SK-N-SH (cell line): ENCODE measurements at regions not wholly inside any gene's neighbourhood (a gene's known extent, or its start where the extent isn't known, plus 50 kb on each side); places are given as distances from the start of the nearest gene placed in this dataset.

Source experiments
- CTCF ChIA-PET: fragments of 300-600, 350-600 bp; formaldehyde crosslinking; extraction: SDS; loops from one replicate; lab custom pipeline; 2021; lab: Yijun Ruan, JAX
- POLR2A ChIA-PET: fragments of 350-600 bp; sonication (Branson Sonifier 250); formaldehyde crosslinking; extraction: SDS; loops from one replicate; lab custom pipeline; 2020; ENCODE audit warnings: antibody characterized with exemption, inconsistent platforms; lab: Yijun Ruan, JAX
- DNase-seq: peaks from one replicate; pipeline ENCODE4 v3.0.0; 2012
- H2AFZ ChIP-seq: fragments of 200-600 bp; sonication (generic); 2 replicates; pipeline ENCODE4 v1.8.1; 2016; ENCODE audit warnings: antibody characterized with exemption, mild to moderate bottlenecking, low read depth
- H3F3A ChIP-seq: fragments of 200-600 bp; sonication (generic); replicated peaks from 2 replicates; pipeline ENCODE3; 2016; ENCODE audit warnings: antibody characterized with exemption, mild to moderate bottlenecking; ENCODE audit not compliant: insufficient read depth
- H3K27ac ChIP-seq, 2 experiments: fragments of 200-500 bp in 1 of 2; fragments of 200-600 bp in 1 of 2; sonication (Bioruptor generic) in 1 of 2; sonication (generic), shearing (Covaris generic) in 1 of 2; 2 replicates each; pipeline versions ENCODE4 v1.5.1 to v1.6.1; 2014 to 2016; ENCODE audit warnings: low read depth in 2 of 2, inconsistent platforms in 1 of 2, low read length in 1 of 2, mild to moderate bottlenecking in 1 of 2, mixed read lengths in 1 of 2
- H3K27me3 ChIP-seq: fragments of 200-600 bp; sonication (generic), shearing (Covaris generic); 2 replicates; pipeline ENCODE4 v1.6.1; 2016; ENCODE audit warnings: mixed run types; ENCODE audit not compliant: insufficient read depth
- H3K36me3 ChIP-seq, 2 experiments: fragments of 200-500 bp in 1 of 2; fragments of 200-600 bp in 1 of 2; sonication (Bioruptor generic) in 1 of 2; sonication (generic) in 1 of 2; replicated peaks in 1 of 2; 2 replicates each; pipeline versions ENCODE3 to v1.5.1; 2014 to 2016; ENCODE audit warnings: low read length in 1 of 2, mild to moderate bottlenecking in 1 of 2; ENCODE audit not compliant: insufficient read depth in 2 of 2, control insufficient read depth in 1 of 2
- H3K4me1 ChIP-seq, 2 experiments: fragments of 200-500 bp in 1 of 2; fragments of 200-600 bp in 1 of 2; sonication (Bioruptor generic) in 1 of 2; sonication (generic), shearing (Covaris generic) in 1 of 2; 2 replicates each; pipeline versions ENCODE4 v1.5.1 to v1.6.1; 2014 to 2016; ENCODE audit warnings: low read depth in 1 of 2, low read length in 1 of 2, mixed run types in 1 of 2; ENCODE audit not compliant: insufficient read depth in 2 of 2, control insufficient read depth in 1 of 2
- H3K4me2 ChIP-seq: fragments of 200-600 bp; sonication (generic), shearing (Covaris generic); 2 replicates; pipeline ENCODE4 v1.6.1; 2017; ENCODE audit warnings: mixed run types
- H3K4me3 ChIP-seq, 2 experiments: fragments of 200-500 bp in 1 of 2; fragments of 200-600 bp in 1 of 2; sonication (Bioruptor generic) in 1 of 2; sonication (generic), shearing (Covaris generic) in 1 of 2; 2 replicates each; pipeline versions ENCODE4 v1.5.1 to v1.8.1; 2014 to 2016; ENCODE audit warnings: low read depth in 2 of 2, inconsistent platforms in 1 of 2, low read length in 1 of 2, mild to moderate bottlenecking in 1 of 2, mixed read lengths in 1 of 2, moderate library complexity in 1 of 2
- H3K79me2 ChIP-seq: fragments of 200-600 bp; sonication (generic); 2 replicates; pipeline ENCODE4 v1.8.1; 2017; ENCODE audit warnings: mild to moderate bottlenecking; ENCODE audit not compliant: insufficient read depth
- H3K9ac ChIP-seq: fragments of 200-600 bp; sonication (generic); 2 replicates; pipeline ENCODE4 v1.6.1; 2017; ENCODE audit warnings: mixed run types
- H3K9me2 ChIP-seq: fragments of 200-600 bp; sonication (generic); 2 replicates; pipeline ENCODE4 v1.6.1; 2017; ENCODE audit warnings: mixed run types
- H3K9me3 ChIP-seq: fragments of 200-600 bp; sonication (generic); 2 replicates; pipeline ENCODE4 v1.6.1; 2017; ENCODE audit warnings: mixed run types, mild to moderate bottlenecking, moderate library complexity
- H4K20me1 ChIP-seq: fragments of 200-600 bp; sonication (generic); 2 replicates; pipeline ENCODE4 v1.6.1; 2017; ENCODE audit warnings: mild to moderate bottlenecking, mixed run types; ENCODE audit not compliant: insufficient read depth
- ELF1 ChIP-seq: IDR thresholded peaks from 2 replicates; pipeline ENCODE4 v1.4.0; 2012
- FOXJ3 ChIP-seq: sonication (generic); formaldehyde crosslinking; IDR thresholded peaks from 2 replicates; pipeline ENCODE4 v1.5.1; 2020; ENCODE audit warnings: mild to moderate bottlenecking, missing genetic modification reagents
- NFIC ChIP-seq: IDR thresholded peaks from 2 replicates; pipeline ENCODE4 v1.4.0; 2012; ENCODE audit warnings: borderline replicate concordance
- TEAD4 ChIP-seq: IDR thresholded peaks from 2 replicates; pipeline ENCODE4 v1.4.0; 2012; ENCODE audit warnings: mild to moderate bottlenecking, borderline replicate concordance; ENCODE audit not compliant: insufficient read depth
- WGBS: methylation state at CpG from one replicate; pipeline ENCODE4 v1.1.6; 2017; ENCODE audit warnings: low lambda C conversion rate; 5-methylcytosine and 5-hydroxymethylcytosine counted together
- TF ChIP-seq, protein P1 (sequence below): IDR thresholded peaks from 2 replicates; pipeline ENCODE4 v1.4.0; 2012; ENCODE audit warnings: low read depth, borderline replicate concordance
- TF ChIP-seq, protein P2 (sequence below): IDR thresholded peaks from 2 replicates; pipeline ENCODE4 v1.6.1; 2012; ENCODE audit warnings: mild to moderate bottlenecking, low read depth, low read length, moderate library complexity
- TF ChIP-seq, protein P3 (sequence below): IDR thresholded peaks from 2 replicates; pipeline ENCODE4; 2012
- TF ChIP-seq, protein P4 (sequence below): IDR thresholded peaks from 2 replicates; pipeline ENCODE4 v1.4.0; 2012; ENCODE audit warnings: low read depth

DNA sequence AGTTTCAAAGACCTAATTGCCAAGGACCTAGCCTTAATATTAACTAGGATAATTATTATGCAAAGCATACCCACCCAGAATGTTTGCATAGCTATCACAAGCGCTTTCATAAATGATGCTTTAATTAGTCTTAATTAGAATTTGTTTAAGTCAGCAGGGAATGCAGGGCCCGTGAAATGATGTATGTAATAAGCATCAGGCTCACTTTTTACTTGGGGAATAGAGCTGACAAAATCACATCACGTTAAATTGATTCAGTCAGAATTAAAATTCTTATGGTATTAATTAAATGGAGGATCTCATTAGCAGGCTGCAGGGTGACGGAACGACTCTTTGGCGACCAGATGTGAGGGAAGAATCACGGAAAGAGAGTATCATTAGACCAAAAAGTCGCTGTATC lies 264.5 kb downstream of the GPD2 start:
- ChIA-PET POLR2A (no interaction called here), CTCF (interaction anchor here (0.6 kb wide), 1 partner anchor 704 kb away, joined by 3 read pairs; no protein-coding TSS in a partner anchor)
- Histone ChIP-seq H3F3A (no peaks in the 10 kb centered on the region), H3K79me2 (no peaks in the 10 kb centered on the region), H3K4me1 (no peaks in the 10 kb centered on the region), H3K36me3 (no peaks in the 10 kb centered on the region), H3K9ac (no peak overlapping the region), H3K9me3 (no peaks in the 10 kb centered on the region), H3K9me2 (no peaks in the 10 kb centered on the region), H4K20me1 (no peaks in the 10 kb centered on the region), H3K4me3 (no peak overlapping the region), H2AFZ (no peak overlapping the region), H3K27me3 (no peaks in the 10 kb centered on the region; the same call in 1 of the 2 replicates), H3K4me2 (no peak overlapping the region), H3K27ac (no peak overlapping the region)
- no peak for DNase-seq
- TF ChIP-seq TEAD4 (no peak), ELF1 (no peak)
- TF ChIP-seq, protein P1, sequence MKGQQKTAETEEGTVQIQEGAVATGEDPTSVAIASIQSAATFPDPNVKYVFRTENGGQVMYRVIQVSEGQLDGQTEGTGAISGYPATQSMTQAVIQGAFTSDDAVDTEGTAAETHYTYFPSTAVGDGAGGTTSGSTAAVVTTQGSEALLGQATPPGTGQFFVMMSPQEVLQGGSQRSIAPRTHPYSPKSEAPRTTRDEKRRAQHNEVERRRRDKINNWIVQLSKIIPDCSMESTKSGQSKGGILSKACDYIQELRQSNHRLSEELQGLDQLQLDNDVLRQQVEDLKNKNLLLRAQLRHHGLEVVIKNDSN = no peak
- TF ChIP-seq, protein P2, sequence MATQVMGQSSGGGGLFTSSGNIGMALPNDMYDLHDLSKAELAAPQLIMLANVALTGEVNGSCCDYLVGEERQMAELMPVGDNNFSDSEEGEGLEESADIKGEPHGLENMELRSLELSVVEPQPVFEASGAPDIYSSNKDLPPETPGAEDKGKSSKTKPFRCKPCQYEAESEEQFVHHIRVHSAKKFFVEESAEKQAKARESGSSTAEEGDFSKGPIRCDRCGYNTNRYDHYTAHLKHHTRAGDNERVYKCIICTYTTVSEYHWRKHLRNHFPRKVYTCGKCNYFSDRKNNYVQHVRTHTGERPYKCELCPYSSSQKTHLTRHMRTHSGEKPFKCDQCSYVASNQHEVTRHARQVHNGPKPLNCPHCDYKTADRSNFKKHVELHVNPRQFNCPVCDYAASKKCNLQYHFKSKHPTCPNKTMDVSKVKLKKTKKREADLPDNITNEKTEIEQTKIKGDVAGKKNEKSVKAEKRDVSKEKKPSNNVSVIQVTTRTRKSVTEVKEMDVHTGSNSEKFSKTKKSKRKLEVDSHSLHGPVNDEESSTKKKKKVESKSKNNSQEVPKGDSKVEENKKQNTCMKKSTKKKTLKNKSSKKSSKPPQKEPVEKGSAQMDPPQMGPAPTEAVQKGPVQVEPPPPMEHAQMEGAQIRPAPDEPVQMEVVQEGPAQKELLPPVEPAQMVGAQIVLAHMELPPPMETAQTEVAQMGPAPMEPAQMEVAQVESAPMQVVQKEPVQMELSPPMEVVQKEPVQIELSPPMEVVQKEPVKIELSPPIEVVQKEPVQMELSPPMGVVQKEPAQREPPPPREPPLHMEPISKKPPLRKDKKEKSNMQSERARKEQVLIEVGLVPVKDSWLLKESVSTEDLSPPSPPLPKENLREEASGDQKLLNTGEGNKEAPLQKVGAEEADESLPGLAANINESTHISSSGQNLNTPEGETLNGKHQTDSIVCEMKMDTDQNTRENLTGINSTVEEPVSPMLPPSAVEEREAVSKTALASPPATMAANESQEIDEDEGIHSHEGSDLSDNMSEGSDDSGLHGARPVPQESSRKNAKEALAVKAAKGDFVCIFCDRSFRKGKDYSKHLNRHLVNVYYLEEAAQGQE = no peak
- 12% methylated on average over 8 of the region's 8 CpGs for WGBS

DNA sequence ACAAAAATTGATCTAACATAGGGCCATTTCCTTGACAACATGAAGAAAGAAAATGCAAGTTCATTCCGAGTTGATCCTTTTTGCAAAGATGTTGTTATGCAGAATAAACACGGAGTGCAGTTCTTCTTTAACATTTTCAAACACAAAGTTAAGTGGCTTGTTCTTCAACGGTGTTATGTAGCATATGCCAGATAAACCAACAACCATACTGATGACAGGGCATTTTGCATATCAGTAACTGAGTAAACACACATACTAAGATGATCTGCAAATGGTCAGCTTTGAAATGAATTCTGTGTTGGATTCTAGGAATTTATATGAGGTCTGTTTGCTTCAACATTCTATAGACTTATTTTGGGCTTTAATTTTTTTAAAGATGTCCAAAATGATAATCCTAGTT lies 266.4 kb downstream of the GPD2 start:
- CTCF ChIA-PET = no interaction called here
- H3K79me2 ChIP-seq = no peaks in the 10 kb centered on the region
- no peaks in the 10 kb centered on the region for H3F3A ChIP-seq
- POLR2A ChIA-PET = no interaction called here
- H3K4me1 ChIP-seq = no peaks in the 10 kb centered on the region
- H3K4me3 ChIP-seq = no peak overlapping the region
- no peak overlapping the region for H2AFZ ChIP-seq
- no peaks in the 10 kb centered on the region for H4K20me1 ChIP-seq
- H3K27me3 ChIP-seq = no peaks in the 10 kb centered on the region
- H3K4me2 ChIP-seq = no peak overlapping the region
- no peaks in the 10 kb centered on the region for H3K9me3 ChIP-seq
- H3K27ac ChIP-seq = no peak overlapping the region
- no peak for DNase-seq
- no peak overlapping the region for H3K9ac ChIP-seq
- no peaks in the 10 kb centered on the region for H3K36me3 ChIP-seq
- no peaks in the 10 kb centered on the region for H3K9me2 ChIP-seq
- TF ChIP-seq NFIC (no peak), FOXJ3 (CRISPR knock-in tag) (no peak)
- TF ChIP-seq, protein P3, sequence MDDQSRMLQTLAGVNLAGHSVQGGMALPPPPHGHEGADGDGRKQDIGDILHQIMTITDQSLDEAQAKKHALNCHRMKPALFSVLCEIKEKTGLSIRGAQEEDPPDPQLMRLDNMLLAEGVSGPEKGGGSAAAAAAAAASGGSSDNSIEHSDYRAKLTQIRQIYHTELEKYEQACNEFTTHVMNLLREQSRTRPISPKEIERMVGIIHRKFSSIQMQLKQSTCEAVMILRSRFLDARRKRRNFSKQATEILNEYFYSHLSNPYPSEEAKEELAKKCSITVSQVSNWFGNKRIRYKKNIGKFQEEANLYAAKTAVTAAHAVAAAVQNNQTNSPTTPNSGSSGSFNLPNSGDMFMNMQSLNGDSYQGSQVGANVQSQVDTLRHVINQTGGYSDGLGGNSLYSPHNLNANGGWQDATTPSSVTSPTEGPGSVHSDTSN = no peak
- TF ChIP-seq, protein P4, sequence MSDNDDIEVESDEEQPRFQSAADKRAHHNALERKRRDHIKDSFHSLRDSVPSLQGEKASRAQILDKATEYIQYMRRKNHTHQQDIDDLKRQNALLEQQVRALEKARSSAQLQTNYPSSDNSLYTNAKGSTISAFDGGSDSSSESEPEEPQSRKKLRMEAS = no peak
- 11% methylated on average over 3 of the region's 3 CpGs for WGBS
